Activated T-cell treated with anti-CD3 and anti-CD28 coated beads for 48 hours (primary cell): ENCODE measurements at regions not wholly inside any gene's neighbourhood (a gene's known extent, or its start where the extent isn't known, plus 50 kb on each side); places are given as distances from the start of the nearest gene placed in this dataset.
"Not testable (repeated sequence)": the region's sequence is repeated elsewhere in the genome, so short reads cannot be mapped to it uniquely, and the experiment has no call there.

Experiments
- DNase-seq: peaks from one replicate; pipeline ENCODE4 v3.0.0-alpha.2; 2020; ENCODE audit warnings: low read depth

- no peak for DNase-seq
These were observed 641.6 kb downstream of the RFPL4B start for GRCh38 chr6:112988748-112989147.

GRCh38 chr6:112990971-112991370 lies 643.8 kb downstream of the RFPL4B start:
- DNase-seq: no peak

- no peak for DNase-seq
These were observed 644.8 kb downstream of the RFPL4B start for GRCh38 chr6:112991912-112992311.

- no peak for DNase-seq
These were observed 650.4 kb downstream of the RFPL4B start for GRCh38 chr6:112997421-112998085.

- DNase-seq: no peak
These were observed 656.9 kb downstream of the RFPL4B start for GRCh38 chr6:113004054-113004453.

- no peak for DNase-seq
These were observed 657.5 kb downstream of the RFPL4B start for GRCh38 chr6:113004470-113005270.

- DNase-seq: no peak
These were observed 659.4 kb downstream of the RFPL4B start for GRCh38 chr6:113006494-113006893.

- no peak for DNase-seq
These were observed 662.6 kb downstream of the RFPL4B start for GRCh38 chr6:113009682-113010081.

- no peak for DNase-seq
These were observed 663.3 kb downstream of the RFPL4B start for GRCh38 chr6:113010196-113010989.

- no peak for DNase-seq
These were observed 664.3 kb downstream of the RFPL4B start for GRCh38 chr6:113011389-113011788.

GRCh38 chr6:113011801-113012200 lies 664.7 kb downstream of the RFPL4B start:
- no peak for DNase-seq

GRCh38 chr6:113015249-113015648 lies 668.1 kb downstream of the RFPL4B start:
- no peak for DNase-seq

- no peak for DNase-seq
These were observed 670.2 kb downstream of the RFPL4B start for GRCh38 chr6:113017353-113017752.

GRCh38 chr6:113018351-113019151 lies 671.4 kb downstream of the RFPL4B start:
- DNase-seq: no peak

GRCh38 chr6:113019176-113019575 lies 672.0 kb downstream of the RFPL4B start:
- no peak for DNase-seq

- no peak for DNase-seq
These were observed 680.6 kb downstream of the RFPL4B start for GRCh38 chr6:113027780-113028179.

GRCh38 chr6:113029161-113029560 lies 682.0 kb downstream of the RFPL4B start:
- DNase-seq: not testable (repeated sequence)

GRCh38 chr6:113031591-113032238 lies 684.6 kb downstream of the RFPL4B start:
- DNase-seq: no peak

- DNase-seq: no peak
These were observed 691.9 kb downstream of the RFPL4B start for GRCh38 chr6:113039005-113039404.

GRCh38 chr6:113047148-113047547 lies 700.0 kb downstream of the RFPL4B start:
- DNase-seq: no peak

- no peak for DNase-seq
These were observed 700.8 kb downstream of the RFPL4B start for GRCh38 chr6:113047932-113048331.
